ENCODE measurements at regions not wholly inside any gene's neighbourhood (a gene's known extent, or its start where the extent isn't known, plus 50 kb on each side); places are given as distances from the start of the nearest gene placed in this dataset.
A peak's percentile ranks its signal among the peaks of the same experiment; 100 is the strongest.

DNA sequence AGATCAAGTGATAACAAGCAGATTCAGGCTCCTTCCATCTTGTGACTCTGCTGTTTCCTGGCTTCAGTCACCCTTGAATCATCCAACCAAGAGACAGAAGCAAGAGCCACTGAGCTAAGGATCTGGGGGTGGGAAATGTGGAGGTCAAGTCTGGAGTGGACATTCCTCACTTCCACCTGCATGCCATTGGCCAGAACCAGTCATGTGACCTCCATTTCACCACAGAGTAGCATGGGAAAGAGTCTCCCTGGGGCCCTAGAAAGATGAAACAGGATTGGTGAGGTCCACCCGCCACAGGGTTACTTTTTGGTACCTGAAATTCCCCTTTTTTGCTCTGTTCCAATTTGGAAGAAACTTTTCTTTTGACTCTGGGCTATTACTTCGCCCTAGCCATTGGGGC, 1006.0 kb upstream of the EEF2KMT start:
- no peak for DNase-seq

DNA sequence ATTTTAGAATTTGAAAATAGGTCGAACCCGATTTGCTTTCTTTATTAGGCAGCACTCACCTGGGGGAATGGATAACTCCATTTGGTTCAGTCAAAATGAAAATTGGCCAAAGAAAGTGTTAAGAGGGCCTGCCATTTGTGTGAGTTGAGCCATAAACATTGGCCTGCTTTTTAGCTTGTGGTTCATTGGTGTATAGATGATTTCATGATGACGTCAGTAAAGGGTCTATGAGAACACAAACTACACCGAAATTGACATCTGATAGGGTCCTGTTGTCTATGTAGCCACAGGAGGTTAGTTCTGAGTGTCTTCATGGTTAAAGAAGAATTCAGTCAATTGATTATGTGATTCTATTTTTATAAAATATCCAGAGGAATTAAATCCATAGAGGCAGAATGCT, 1001.5 kb upstream of the EEF2KMT start:
- no peak for DNase-seq

DNA sequence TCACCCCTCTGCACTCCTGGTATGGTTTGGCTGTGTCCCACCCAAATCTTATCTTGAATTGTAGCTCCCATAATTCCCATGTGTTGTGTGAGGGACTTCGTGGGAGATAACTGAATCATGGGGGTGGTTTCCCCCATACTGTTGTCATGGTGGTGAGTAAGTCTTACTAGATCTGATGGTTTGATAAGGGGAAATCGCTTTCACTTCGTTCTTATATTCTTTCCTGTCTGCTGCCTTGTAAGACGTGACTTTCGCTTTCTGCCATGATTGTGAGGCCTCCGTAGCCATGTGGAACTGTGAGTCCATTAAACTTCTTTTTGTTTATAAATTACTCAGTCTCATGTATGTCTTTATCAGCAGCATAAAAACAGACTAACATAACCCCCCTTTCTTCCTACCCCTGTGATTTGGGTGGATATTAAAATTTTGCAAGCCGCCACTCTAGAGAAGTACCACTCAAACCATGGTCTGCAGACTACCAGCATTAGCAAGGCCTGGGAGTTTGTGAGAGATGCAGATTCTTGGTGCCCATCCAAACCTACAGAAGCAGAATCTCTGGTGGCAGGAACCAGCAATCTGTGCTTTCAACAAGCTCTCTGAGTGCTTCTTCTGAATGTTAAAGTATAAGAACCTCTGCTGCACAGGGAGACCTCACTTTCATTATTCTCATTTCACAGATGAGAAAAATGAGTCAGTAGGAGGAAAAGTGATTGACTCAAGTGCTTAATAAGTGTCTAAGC, 999.5 kb upstream of the EEF2KMT start:
- no peak for DNase-seq

DNA sequence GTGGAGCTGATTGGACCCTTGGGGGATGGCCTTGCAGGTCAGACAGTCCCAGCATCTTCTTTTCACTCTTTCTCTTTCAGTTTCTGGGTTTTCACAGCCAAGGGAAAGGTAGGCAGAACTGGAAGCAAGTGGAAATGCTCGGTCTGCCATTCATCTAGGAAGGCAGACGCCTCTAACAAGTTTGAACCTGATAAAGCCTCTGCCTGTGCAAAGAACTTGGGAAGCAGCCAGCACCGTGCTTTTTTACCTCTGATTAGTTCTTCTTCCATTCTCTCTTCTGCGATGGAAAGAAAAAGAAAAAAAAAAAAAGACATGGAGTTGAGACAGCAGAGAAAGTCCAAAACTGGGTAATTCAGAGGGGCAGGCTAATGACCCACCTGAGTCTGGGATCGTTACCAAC, 997.8 kb upstream of the EEF2KMT start:
- no peak for DNase-seq

DNA sequence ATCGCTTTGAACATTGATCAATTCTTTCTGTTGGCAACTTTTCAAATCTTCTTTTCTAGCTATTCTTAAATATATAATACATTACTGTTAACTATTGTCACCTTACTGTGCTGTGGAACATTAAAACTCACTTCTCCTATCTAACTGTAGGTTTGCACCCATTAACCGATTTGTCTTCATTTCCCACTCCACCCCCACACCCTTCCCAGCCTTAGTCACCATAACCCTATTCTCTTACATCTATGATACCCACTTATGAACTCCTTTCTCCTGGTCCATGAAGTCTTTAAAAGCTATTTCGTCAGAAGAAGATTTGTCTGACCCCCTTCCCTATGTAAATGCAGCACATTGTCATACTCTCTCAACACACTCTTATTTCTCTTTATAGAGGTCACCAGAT, 993.4 kb upstream of the EEF2KMT start:
- DNase-seq = no peak

DNA sequence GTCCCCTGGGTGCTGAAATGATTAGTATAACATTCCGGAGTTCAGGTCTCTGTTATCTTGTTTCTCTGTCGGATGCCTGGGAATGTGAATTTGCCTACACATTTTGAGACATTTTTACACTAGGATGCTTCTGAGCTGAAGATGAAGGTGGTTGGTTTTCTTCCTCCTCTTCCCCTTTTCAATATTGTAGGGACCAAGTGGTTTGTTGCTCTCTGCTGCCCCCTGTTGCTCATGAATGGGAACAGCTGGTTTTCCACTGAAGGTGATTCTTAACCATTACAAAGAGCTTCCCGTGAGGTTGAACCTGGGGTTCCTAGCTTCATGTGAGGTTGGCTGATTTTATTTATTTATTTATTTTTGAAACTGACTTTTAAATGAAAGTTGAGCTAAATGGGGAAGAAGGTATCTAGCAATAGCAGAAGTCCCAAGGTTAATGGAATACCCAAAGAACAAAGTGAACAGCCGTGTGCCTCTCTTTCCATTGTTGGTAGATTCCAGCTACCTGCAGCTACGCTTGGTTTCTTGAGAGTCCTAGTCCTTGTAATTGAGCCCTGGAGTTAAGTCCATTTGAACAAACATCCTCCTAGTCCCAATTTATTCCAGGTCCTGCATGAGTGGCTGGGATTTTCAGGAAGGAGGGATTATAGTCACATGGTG, 983.9 kb upstream of the EEF2KMT start:
- DNase-seq = peak; percentile 12

DNA sequence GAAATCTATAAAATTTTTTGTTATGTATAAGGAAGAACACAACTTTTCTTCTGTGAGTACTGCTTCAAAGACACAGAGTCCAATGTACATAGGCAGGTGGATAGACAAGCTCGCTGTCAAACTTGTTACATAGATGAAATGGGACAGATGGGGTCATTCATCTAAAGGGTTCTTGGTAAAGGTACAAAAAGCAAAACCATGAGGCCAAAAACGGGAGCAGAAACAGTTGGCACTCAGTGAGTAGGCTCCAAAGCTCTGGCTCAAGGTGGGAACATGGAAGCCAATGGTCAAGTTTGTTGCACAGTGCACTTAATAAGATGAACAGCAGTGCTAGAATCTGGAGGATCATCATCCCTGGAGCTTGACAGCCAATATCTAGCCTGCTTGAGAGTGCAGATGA, 979.0 kb upstream of the EEF2KMT start:
- DNase-seq = no peak

DNA sequence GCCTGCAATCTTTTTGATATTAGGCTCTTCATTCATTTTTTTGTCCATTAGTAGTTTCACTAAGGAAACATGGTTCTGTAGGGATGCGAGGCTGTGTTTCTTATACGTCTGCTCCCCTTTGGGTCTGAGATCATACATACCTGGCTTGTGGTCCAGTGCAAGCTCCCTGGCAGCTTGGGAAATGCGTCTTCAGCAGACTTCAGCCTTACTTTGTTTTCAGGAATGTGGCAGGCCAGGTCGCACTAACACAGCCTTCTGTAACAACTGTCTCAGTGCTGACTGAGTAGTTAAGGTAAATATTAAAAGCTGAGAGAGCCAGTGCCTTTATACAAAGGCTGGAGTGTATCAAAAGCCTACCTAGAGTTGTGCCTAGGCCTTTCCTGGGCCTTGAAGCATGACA, 970.5 kb upstream of the EEF2KMT start:
- no peak for DNase-seq

DNA sequence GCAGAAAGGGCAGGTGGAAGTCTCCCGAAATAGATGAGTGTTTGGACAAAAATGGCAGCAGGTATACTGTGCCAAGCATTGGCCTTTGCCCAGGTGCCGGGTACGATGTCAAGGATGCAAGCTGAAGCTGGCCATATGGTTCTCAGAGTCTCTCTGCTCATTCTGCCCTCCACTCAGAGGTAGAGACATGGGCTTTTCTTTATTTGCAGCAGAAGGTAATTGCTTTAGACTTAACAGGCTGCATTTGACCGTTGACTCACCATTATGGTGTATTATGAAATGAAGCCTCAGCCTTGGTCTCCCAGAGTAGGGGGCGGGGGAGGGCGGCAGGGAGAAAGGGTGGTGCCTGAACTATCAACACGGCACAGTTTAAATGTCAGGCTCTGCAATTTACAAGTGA, 969.1 kb upstream of the EEF2KMT start:
- no peak for DNase-seq

DNA sequence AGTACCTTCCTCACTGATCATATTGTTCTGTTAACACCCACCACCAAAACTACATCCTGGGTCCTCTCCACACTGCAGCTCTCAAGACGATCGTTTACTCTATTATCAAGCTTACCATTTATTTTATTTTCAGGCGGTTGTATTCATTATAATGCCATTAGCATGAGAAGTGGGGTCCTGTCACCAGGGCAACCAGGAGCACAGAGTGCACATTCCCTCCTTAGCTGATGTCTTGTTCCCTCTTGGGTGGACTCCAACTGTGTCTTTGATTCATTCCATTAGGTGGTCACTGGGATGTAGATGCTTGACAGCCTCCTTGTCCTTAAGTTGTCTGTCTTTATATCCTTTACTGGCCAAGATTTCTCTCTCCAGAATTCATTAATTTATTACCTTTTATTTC, 965.9 kb upstream of the EEF2KMT start:
- no peak for DNase-seq

DNA sequence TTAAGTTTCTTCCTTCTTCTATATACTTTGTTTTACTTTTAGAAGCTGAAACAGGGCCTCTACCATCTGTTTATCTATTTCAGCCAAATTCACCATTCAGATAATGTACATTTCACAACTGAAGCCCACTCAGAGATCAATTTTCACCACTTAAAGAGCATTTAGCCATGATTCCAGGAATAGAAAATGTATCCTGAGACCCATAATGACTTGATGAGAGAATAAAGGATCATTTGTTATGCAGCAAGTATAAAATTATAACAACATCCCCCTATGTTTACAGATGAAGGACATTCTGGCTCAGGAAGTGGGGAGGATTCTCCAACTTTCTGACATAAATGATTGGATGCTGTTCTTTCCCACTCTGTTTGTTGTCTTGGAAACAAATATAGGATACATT, 962.1 kb upstream of the EEF2KMT start:
- peak; percentile 9 for DNase-seq

DNA sequence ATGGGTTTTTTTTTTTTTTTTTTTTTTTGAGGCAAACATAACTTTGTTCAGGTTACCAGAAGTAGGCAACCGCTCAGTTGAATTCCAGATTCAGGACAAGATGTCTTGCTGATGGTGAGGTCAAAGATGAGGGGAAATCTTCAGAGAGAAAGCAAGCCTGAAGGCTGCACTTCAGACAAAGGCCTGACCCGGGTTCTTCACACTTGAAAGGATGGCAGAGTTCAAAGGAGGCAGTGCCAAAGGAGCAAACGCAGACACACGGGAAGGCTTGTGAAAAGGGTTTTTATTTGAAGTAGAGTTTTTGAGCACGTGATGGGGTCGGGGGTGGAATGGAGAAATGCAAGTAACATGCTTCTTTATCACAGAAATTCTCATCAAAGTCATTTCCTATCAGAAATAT, 960.2 kb upstream of the EEF2KMT start:
- no peak for DNase-seq

DNA sequence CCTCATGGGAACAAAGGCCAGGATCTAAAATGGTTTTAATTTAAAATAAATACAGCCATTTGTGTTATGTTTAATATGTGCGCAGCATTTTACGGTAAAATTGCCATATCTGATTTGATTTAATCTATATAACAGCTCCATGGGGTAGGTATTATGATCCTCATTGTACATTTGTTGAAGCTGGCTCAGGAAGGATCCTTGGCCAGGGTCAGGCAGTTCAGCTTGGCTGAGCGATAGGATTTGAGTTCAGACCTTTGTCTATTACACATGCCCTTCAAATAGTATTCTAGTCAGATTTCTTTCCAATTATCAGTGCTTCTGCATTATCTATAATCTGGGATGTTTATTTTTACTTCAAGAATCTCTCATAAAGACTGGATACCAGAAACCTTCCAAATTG, 950.4 kb upstream of the EEF2KMT start:
- DNase-seq = no peak

DNA sequence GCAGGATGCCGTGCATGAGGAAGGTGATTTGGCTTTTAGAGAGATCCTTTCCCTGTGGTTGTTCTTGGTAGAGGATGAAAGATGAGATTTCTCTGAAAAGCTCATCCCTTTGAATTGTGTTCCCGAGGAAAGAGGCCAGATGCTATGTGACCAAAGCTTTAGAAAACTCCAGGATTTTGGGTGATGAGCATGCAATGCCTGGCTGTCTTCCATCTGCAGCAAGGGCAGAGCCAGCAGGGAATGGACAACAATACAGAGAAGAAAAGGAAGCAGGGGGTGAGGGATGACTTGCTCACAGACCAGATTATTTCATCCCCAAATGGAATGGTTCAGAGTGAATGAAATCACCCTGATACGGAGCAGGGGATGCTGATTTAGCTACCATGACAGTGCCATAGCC, 949.7 kb upstream of the EEF2KMT start:
- DNase-seq = no peak

DNA sequence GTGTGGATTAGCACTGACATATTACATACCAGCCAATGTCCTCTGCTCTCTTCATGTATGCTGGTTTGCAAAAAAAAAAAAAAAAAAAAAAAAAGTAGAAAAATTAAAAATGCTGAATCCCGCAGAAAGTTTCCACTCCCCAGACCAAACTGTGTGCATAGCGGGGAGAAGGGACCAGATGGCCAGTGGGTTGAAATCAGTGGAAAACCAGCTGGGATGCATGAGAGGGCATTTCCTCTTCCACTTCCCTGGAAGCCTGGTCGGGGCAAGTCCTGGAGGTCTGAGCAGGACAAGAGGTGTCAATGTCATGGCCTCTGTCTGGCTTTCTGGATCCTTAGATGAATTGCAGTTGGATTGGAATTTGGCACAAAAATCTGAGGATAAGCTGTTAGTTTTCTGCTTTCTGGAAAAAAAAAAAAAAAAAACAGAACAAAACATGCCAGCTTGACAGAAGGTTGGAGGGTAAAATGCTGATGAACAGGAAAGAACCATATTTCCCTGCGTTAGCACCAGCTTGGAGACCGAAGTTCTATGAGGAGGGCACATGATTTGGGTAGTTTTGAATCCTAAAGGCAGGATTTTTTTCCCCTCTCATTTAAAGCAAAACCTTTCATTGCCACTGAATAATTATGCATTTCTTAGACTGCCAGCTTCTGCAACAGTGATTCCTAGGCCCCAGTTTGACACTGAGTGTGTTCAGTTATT, 941.5 kb upstream of the EEF2KMT start:
- DNase-seq = no peak

DNA sequence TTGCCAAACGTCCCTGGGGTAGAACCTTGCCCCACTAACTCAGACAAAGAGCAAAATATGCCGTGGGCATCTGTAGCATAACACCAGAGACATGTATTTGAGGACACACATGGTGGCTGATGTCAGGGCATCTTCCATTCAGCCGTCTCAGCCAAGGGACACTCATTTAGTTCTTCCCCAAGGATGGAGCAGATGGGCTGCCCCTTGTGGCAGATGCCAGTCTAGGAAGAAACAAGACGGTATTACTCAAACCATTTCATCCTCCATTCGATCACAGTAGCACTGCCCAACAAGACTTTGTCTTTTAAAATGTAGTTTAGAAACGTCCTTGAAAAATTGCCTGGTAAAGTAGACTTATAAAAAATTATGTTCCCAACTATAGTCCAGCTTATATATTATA, 937.6 kb upstream of the EEF2KMT start:
- DNase-seq = no peak

DNA sequence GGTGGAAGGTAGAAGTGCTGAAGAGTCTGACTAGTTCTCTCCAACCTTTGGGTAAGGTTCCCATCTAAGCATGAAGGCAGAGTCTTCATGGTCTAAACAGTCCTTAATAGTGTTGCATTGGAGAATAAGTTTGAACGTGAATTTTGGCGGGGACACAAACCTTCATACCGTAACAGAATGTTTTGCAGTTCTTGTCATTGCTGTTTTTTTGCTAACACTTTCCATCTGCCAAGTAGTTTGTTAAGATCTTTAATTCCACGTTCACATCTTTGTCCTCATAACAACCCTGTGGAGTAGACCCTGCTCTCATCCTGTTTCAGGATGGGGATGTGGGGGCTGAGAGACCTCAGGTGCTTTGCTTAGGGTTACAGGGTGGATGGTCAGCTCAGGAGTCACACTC, 936.9 kb upstream of the EEF2KMT start:
- DNase-seq = no peak

DNA sequence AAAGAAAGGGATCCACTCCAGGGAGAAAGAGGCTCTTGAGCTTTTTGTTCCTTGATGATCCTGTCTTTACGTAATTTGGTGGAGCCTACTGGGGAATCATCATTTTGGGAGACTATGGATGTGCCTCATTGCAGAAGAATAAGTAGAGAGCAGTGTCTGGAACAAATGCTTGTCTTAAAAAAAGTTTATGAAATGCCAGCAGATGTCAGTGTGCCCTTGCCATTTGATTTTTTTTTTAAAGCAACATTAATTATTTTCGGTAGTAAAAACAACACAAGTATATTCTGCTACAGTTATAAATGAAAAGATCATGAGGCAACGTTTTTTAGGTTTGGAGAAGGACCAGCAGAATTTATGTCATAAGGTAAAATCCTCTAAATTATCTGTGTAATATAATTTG, 934.8 kb upstream of the EEF2KMT start:
- DNase-seq = no peak

DNA sequence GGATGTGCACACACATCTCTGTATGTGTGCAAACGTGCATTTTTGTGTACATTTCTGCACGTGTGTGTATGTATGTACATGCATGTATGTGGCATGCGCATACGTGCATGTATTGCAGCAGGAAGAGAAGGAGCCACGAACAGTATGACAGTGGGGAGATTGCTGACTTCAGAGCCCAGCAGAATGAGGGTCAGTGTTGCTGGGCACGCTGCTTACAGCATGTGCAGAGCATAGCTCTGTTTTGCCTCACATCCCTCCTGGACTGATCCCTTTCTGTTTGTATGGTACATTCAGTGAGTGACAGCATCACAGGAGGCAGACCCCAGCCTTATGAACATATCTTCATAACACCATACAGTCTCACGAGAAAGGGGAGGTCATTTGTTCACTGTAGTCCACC, 934.0 kb upstream of the EEF2KMT start:
- DNase-seq = no peak

DNA sequence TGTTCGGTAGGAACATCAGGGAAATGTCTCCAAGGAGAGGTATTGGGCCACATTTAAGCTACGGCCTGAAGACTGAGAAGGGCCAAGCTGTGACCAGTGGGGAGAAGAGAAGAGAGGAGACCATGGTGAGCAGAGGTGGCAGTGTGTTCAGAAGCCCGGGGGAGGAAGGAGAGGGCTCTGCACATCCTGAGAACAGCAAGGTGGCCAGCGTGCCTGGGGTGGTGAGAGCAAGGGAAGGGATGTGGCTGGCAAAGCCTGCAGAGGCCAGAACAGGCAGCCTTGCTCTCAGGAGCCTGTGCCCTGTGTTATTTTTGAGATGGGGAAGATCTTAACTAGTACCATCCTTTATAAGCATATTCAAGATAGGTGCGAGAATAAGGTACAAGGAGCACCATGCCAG, 933.5 kb upstream of the EEF2KMT start:
- no peak for DNase-seq

DNA sequence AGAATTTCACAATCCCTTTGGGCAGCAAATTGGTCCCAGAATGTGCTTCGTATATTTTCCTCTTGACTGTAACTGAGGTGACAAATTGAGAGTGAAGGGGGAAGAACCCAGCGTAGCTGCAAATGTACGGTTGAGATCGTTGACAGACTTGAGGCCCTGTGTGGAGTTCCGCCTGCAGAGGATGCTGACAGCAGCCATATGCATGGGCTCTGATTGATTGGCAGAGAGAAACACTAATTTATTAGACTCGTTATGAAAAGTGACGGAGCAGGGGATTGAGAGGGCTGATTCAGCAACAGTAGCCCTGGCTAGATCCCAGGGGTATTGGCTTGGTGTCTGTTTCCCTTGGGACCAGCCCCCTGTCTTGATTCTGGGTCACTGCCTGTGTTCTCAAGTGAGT, 930.1 kb upstream of the EEF2KMT start:
- DNase-seq = no peak

DNA sequence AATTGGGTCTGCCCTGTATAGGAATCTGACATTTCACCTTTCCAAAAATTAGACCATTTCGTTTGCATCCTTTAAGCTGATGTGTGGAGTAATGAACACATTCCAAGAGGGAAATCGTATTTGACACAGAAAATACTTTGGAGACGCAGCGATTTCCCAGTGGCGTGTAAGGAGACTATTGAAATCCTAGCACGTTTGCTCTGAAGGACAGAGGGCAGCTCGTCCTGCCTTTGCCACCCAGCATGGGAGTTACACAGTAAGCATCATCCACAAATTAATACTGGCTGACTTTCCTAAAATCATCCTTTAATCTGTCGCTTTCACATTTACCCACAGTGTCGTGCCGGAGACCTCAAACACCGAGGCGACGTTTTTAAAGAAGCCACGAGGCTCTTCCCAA, 925.9 kb upstream of the EEF2KMT start:
- DNase-seq = no peak

DNA sequence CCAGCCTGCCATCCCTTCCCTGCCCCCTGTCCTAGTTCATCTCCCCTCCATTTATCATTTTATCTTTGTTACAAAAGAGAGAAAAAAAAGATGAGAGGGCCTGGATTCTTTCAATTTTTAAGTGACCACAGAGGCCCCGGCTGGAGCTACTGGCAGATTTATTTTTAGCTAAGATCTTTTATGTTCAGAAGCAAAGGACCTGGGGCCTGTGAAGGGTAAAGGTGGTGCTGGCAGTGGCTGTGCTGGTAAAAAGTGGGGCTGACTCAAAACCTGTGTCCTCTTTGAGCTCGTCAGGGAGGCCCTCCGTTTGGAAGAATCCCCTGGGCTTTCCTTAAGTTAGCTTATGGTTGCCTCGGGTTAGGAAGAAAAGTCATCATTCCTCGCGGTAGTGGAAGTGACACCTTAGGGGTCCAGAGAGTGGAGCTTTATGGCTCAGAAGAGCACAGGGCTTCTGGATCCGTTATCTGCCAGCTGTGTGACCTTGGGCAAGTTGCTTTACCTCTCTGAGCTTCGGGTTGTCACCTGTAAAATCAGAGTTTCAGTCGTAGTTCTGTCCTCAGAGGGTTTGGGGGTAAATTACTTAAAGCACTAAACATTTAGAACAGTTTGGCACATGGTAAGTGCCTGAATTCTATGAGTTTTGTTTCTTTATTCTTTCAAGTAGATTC, 923.8 kb upstream of the EEF2KMT start:
- DNase-seq = no peak

Measured in NCI-H748 treated with DMSO at 0.1 percent for 48 hours (cell line).